B cell (primary cell): ENCODE measurements at regions not wholly inside any gene's neighbourhood (a gene's known extent, or its start where the extent isn't known, plus 50 kb on each side); places are given as distances from the start of the nearest gene placed in this dataset.

ENCODE experiments used
- EZH2 ChIP-seq: IDR thresholded peaks from 2 replicates; pipeline ENCODE4 v1.6.1; 2012; ENCODE audit warnings: borderline replicate concordance, low read depth, mild to moderate bottlenecking, moderate library complexity, low read length; ENCODE audit not compliant: insufficient read depth, poor library complexity, severe bottlenecking
- TF ChIP-seq, protein P1 (sequence below): fragments of 200-600 bp; IDR thresholded peaks from one replicate; pipeline ENCODE4 v1.8.0; 2022; ENCODE audit warnings: antibody characterized with exemption, mild to moderate bottlenecking

DNA sequence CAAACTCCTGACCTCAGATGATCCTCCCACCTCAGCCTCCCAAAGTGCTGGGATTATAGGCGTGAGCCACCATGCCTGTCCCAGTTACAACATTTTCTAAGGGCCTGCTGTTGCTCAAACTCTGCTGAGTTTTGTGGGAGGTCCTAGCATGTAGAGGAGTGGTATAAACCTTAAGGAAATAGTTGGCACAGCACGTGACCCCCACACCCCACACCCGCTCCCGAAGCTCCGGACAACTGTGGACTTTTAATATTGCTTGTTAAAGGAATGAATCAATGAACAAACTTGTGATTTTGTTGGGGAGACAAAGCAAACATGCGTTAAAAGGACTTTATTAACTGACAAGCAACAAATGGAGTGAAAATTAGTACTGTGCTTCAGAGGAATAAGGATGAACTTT lies 137.8 kb upstream of the GATA6 start:
- TF ChIP-seq, protein P1, sequence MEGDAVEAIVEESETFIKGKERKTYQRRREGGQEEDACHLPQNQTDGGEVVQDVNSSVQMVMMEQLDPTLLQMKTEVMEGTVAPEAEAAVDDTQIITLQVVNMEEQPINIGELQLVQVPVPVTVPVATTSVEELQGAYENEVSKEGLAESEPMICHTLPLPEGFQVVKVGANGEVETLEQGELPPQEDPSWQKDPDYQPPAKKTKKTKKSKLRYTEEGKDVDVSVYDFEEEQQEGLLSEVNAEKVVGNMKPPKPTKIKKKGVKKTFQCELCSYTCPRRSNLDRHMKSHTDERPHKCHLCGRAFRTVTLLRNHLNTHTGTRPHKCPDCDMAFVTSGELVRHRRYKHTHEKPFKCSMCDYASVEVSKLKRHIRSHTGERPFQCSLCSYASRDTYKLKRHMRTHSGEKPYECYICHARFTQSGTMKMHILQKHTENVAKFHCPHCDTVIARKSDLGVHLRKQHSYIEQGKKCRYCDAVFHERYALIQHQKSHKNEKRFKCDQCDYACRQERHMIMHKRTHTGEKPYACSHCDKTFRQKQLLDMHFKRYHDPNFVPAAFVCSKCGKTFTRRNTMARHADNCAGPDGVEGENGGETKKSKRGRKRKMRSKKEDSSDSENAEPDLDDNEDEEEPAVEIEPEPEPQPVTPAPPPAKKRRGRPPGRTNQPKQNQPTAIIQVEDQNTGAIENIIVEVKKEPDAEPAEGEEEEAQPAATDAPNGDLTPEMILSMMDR = no peak
- no peak for TF ChIP-seq EZH2
